ENCODE measurements at regions not wholly inside any gene's neighbourhood (a gene's known extent, or its start where the extent isn't known, plus 50 kb on each side); places are given as distances from the start of the nearest gene placed in this dataset.

DNA sequence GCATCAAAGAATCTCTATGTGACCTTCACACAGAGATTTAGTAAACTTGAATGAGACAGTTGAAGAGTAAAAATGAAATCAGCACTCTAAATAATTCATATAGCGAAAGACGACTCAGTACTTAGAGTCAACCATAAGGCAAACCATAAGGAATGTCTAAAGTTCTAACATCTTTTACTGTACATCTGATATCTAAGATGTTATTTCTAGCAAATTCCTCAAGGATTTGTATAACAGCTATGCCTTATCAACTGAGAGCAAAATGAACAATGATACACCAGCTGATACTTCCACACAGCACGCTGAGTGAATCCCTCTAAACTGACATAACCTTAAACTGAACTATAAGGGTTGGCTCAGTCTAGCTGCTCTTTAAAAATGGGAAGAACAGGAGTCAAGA, 760.3 kb downstream of the EFNA5 start:
- Histone ChIP-seq H3K27ac (ENCODE audit: low read length) (no peak overlapping the region), H3K9me3 (ENCODE audit: insufficient read depth, low read depth, low read length) (no peaks in the 10 kb centered on the region), H3K27me3 (ENCODE audit: insufficient read depth, low read length) (no peaks in the 10 kb centered on the region), H3K36me3 (ENCODE audit: insufficient read depth, low read depth, low read length) (no peaks in the 10 kb centered on the region), H3K4me3 (ENCODE audit: low read length) (no peak overlapping the region), H3K4me1 (ENCODE audit: insufficient read depth, low read length) (no peaks in the 10 kb centered on the region), H3K9ac (ENCODE audit: low read depth, low read length) (no peak overlapping the region)

DNA sequence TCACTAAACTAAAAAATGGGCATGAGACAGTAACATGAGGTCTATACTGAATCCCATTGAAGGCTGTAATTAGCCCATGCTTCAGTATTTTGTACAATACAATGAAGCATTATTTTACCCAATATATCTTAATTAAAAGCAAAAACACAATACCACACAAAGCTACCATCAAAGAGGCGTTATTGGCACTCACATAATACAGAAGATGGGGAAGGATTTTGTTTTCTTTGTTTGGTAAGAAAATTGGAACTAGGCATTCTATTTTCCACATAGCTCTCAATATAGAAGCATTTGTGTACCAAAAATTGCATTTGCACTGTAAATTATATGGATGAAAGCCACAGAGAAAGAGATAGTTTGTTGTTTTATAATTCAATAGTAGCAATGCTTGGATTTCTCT, 761.0 kb downstream of the EFNA5 start:
- no peak overlapping the region for H3K27ac ChIP-seq (ENCODE audit: low read length)

DNA sequence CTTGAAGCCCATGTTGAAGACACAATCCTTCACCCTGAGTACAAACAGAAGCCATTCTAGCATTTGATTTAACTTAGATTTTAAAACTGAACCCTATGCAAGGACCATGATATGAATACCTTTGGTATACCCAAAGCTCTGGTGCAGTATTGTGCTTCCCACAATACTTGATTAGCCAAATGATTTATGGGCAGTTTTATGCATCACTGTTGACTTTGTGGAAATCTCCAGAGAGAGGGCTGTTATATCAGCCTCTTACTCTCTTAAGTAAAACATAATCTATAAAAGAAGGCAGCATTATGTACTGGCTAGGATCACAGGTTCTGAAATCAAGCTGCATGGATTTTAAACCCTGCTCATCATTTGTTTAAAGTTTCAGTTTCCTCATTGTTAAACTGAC, 762.8 kb downstream of the EFNA5 start:
- Histone ChIP-seq H3K27me3 (ENCODE audit: insufficient read depth, low read length) (no peaks in the 10 kb centered on the region), H3K4me3 (ENCODE audit: low read length) (no peak overlapping the region), H3K27ac (ENCODE audit: low read length) (no peak overlapping the region), H3K36me3 (ENCODE audit: insufficient read depth, low read depth, low read length) (no peaks in the 10 kb centered on the region), H3K4me1 (ENCODE audit: insufficient read depth, low read length) (no peaks in the 10 kb centered on the region), H3K9ac (ENCODE audit: low read depth, low read length) (no peak overlapping the region), H3K9me3 (ENCODE audit: insufficient read depth, low read depth, low read length) (no peaks in the 10 kb centered on the region)

More for the DNA sequence above, 761.0 kb downstream of the EFNA5 start:
- no peak overlapping the region for H3K4me3 ChIP-seq (ENCODE audit: low read length)
- H3K9ac ChIP-seq (ENCODE audit: low read depth, low read length), result no peak overlapping the region
- no peaks in the 10 kb centered on the region for H3K36me3 ChIP-seq (ENCODE audit: insufficient read depth, low read depth, low read length)
- no peaks in the 10 kb centered on the region for H3K27me3 ChIP-seq (ENCODE audit: insufficient read depth, low read length)
- H3K4me1 ChIP-seq (ENCODE audit: insufficient read depth, low read length), result no peaks in the 10 kb centered on the region
- no peaks in the 10 kb centered on the region for H3K9me3 ChIP-seq (ENCODE audit: insufficient read depth, low read depth, low read length)

DNA sequence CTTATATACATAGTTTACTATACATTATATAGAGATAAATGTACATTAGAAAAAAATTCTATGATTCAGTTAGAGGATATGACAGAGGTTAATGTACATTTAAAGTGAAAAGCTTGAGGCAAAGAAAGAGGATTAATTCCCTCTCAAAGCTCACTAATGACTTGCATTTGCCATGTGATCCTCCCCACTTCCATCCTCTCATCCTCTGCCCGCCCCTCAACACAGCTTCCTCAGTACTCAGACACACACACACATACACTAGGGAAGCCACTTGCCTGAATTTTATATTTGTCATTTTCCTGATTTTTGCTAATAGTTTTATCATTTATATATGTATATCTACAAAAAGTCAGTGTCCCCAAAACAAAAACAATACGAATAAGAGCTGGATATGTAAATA, 764.5 kb downstream of the EFNA5 start:
- no peak overlapping the region for H3K9ac ChIP-seq (ENCODE audit: low read depth, low read length)
- no peak overlapping the region for H3K4me3 ChIP-seq (ENCODE audit: low read length)
- no peaks in the 10 kb centered on the region for H3K4me1 ChIP-seq (ENCODE audit: insufficient read depth, low read length)
- no peaks in the 10 kb centered on the region for H3K27me3 ChIP-seq (ENCODE audit: insufficient read depth, low read length)
- H3K9me3 ChIP-seq (ENCODE audit: insufficient read depth, low read depth, low read length), result no peaks in the 10 kb centered on the region
- H3K36me3 ChIP-seq (ENCODE audit: insufficient read depth, low read depth, low read length), result no peaks in the 10 kb centered on the region
- H3K27ac ChIP-seq (ENCODE audit: low read length), result no peak overlapping the region

DNA sequence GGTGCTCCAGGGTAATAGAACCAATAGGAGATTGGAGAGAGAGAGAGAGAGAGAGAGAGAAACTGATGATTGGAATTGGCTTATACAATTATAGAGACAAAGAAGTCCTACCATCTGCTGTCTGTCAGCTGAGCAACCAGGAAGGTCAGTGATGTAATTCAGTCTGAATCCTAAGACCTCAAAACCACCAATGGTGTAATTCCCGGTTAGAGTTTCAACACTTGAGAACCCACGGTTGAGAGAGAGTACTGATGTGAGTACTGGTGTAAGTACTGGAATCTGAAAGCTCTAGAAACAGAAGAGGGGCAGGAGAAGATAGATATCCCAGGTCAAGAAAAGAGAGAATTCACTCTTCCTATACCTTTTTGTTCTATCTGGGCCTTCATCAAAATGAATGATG, 775.8 kb downstream of the EFNA5 start:
- no peaks in the 10 kb centered on the region for H3K4me1 ChIP-seq (ENCODE audit: insufficient read depth, low read length)
- H3K27ac ChIP-seq (ENCODE audit: low read length), result no peak overlapping the region
- H3K36me3 ChIP-seq (ENCODE audit: insufficient read depth, low read depth, low read length), result no peaks in the 10 kb centered on the region
- no peak overlapping the region for H3K9ac ChIP-seq (ENCODE audit: low read depth, low read length)
- H3K4me3 ChIP-seq (ENCODE audit: low read length), result no peak overlapping the region
- H3K27me3 ChIP-seq (ENCODE audit: insufficient read depth, low read length), result no peaks in the 10 kb centered on the region
- no peaks in the 10 kb centered on the region for H3K9me3 ChIP-seq (ENCODE audit: insufficient read depth, low read depth, low read length)

DNA sequence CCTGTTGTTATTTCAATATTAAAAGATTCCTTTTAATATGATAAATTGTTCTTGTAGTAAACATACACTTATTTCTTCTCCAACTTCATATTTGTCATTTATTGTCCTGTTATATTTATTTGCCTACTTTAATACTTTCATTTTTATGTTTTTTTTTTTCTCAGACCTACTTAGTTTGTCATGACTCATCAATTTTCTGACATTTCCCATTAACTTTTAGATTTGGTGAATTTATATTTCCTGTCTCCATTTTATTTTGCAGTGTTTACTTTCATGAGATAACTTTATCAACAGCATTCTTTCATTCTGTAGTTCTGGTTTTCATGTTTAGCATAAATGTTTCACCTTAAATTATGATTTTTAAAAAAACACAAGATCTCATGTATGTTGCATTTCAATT, 788.7 kb downstream of the EFNA5 start:
- Histone ChIP-seq H3K9ac (ENCODE audit: low read depth, low read length) (no peak overlapping the region), H3K9me3 (ENCODE audit: insufficient read depth, low read depth, low read length) (peaks cover 9% of the 10 kb centered on the region; the same call in 1 of the 2 replicates), H3K27ac (ENCODE audit: low read length) (no peak overlapping the region), H3K36me3 (ENCODE audit: insufficient read depth, low read depth, low read length) (no peaks in the 10 kb centered on the region), H3K4me3 (ENCODE audit: low read length) (no peak overlapping the region), H3K4me1 (ENCODE audit: insufficient read depth, low read length) (peaks cover 3% of the 10 kb centered on the region; the same call in 1 of the 2 replicates), H3K27me3 (ENCODE audit: insufficient read depth, low read length) (no peaks in the 10 kb centered on the region)

DNA sequence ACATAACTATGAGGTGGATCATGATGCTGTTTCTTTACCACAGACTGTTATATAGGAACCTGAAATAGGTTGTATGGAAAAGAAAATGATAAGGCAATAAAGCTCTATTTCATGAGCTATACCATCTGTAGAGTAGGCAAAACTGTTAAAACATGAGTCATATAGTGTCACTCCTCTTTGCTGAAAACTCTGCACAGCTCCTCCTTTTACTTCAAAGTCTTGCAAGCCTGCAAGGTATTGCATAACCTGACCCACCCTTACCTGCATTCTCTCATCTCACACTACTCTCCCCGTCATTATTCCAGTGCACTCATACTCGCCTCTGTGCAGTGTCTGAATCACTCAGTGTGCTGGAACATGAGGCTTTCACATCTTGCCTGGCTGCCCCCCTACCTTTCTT, 790.1 kb downstream of the EFNA5 start:
- Histone ChIP-seq H3K36me3 (ENCODE audit: insufficient read depth, low read depth, low read length) (no peaks in the 10 kb centered on the region; the same call in 1 of the 2 replicates), H3K27ac (ENCODE audit: low read length) (no peak overlapping the region), H3K4me1 (ENCODE audit: insufficient read depth, low read length) (peaks cover 3% of the 10 kb centered on the region; the same call in 1 of the 2 replicates), H3K9me3 (ENCODE audit: insufficient read depth, low read depth, low read length) (peaks cover 23% of the 10 kb centered on the region), H3K4me3 (ENCODE audit: low read length) (no peak overlapping the region), H3K9ac (ENCODE audit: low read depth, low read length) (no peak overlapping the region), H3K27me3 (ENCODE audit: insufficient read depth, low read length) (no peaks in the 10 kb centered on the region)

DNA sequence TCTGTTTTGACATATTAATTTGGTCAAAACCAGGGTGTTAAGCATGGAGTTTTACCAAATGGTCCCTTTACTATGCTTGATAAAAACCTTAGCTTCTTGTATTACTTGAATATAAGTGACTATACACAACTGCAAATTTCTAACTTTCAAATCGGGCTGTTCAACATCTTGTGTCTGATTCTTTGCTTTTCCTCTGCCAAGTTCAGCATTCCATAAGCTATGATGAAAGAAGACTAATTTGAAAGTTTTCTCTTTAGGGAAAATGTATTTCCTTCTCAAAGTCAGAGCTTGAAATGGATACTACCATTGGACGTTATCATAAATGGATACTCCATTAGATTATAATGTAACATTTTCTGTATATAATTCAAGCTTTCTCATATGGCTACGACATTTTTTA, 792.9 kb downstream of the EFNA5 start:
- no peak overlapping the region for H3K4me3 ChIP-seq (ENCODE audit: low read length)
- H3K27ac ChIP-seq (ENCODE audit: low read length), result no peak overlapping the region
- peaks cover 23% of the 10 kb centered on the region for H3K9me3 ChIP-seq (ENCODE audit: insufficient read depth, low read depth, low read length)
- peaks cover 3% of the 10 kb centered on the region; the same call in 1 of the 2 replicates for H3K4me1 ChIP-seq (ENCODE audit: insufficient read depth, low read length)
- H3K36me3 ChIP-seq (ENCODE audit: insufficient read depth, low read depth, low read length), result no peaks in the 10 kb centered on the region; the same call in 1 of the 2 replicates
- H3K27me3 ChIP-seq (ENCODE audit: insufficient read depth, low read length), result no peaks in the 10 kb centered on the region
- no peak overlapping the region for H3K9ac ChIP-seq (ENCODE audit: low read depth, low read length)

DNA sequence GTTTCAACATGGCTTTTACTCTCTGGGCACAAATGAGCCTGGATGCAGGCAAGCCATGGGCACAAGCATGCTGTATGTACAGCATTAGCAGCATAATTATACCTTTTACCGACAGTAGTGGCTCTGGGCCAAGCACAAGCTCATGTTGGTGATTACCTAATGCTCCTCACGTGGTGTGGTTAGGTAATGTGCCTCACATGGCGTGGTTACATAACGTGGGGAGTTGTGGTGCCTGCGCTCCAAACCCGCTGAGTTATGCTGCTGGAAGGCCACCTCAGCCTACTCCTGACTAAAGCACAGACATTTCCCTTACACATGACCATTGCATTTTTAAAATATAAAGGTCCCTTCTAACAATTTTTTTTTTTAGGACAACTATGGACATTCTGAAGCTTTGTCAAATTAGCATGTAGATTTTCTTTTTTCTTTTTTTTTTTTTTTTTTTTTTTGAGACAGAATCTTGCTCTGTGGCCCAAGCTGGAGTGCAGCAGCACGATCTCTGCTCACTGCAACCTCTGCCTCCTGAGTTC, 794.0 kb downstream of the EFNA5 start:
- H3K27me3 ChIP-seq (ENCODE audit: insufficient read depth, low read length), result no peaks in the 10 kb centered on the region
- peaks cover 23% of the 10 kb centered on the region for H3K9me3 ChIP-seq (ENCODE audit: insufficient read depth, low read depth, low read length)
- H3K4me3 ChIP-seq (ENCODE audit: low read length), result no peak overlapping the region
- H3K36me3 ChIP-seq (ENCODE audit: insufficient read depth, low read depth, low read length), result no peaks in the 10 kb centered on the region; the same call in 1 of the 2 replicates
- H3K9ac ChIP-seq (ENCODE audit: low read depth, low read length), result no peak overlapping the region
- H3K27ac ChIP-seq (ENCODE audit: low read length), result no peak overlapping the region
- no peaks in the 10 kb centered on the region; the same call in 1 of the 2 replicates for H3K4me1 ChIP-seq (ENCODE audit: insufficient read depth, low read length)

DNA sequence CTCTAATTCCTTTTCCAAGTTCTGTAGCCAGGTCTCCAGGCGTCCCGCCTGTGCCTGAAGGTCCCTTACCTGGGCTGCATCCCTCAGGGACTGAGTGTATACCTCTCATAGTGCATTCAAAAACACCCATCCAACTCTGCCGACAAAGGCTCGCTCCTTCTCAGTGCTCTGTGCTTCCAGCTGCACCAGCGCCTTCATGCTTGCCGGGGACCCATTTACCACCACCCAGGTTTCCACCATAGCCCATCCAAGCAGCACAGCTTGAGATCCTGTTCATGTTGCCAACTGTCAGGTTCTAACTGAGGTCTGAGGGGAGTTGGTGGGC, 794.5 kb downstream of the EFNA5 start:
- no peaks in the 10 kb centered on the region for H3K27me3 ChIP-seq (ENCODE audit: insufficient read depth, low read length)

DNA sequence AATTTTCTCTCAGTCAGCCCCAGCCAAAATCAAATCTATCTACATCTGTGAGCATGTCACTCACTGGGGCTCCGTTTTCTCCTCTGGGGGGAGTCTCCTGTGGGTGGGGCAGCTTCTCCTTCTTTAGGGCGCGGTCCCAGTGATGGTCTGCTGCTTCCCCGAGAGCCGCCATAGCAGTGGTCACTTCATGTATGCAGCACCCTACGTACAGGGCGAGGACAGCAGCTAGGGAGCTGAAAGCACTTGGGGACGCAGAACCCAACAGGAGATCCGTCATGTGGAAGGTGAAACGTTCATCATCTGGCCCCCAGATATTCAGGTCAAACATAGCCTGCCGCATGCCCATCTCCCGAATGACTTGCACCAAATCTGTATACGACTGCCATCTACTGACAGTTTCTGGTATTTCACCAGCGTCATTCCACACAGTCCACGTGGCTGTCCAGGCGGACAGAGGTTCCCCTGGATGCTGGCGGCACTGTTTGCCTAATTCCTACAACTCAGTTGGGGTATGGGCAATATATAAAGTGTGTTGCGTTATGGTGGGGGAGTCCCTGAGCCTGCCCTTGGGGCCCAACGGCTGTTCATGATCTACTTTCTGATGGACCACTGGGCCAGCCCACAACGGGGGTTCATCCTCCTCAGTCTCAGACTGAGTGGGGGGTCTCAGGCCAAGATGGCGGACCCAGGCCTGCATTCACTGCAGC, 795.0 kb downstream of the EFNA5 start:
- H3K4me3 ChIP-seq (ENCODE audit: low read length), result no peak overlapping the region
- no peaks in the 10 kb centered on the region for H3K4me1 ChIP-seq (ENCODE audit: insufficient read depth, low read length)
- H3K36me3 ChIP-seq (ENCODE audit: insufficient read depth, low read depth, low read length), result no peaks in the 10 kb centered on the region; the same call in 1 of the 2 replicates
- H3K27ac ChIP-seq (ENCODE audit: low read length), result no peak overlapping the region
- no peaks in the 10 kb centered on the region for H3K27me3 ChIP-seq (ENCODE audit: insufficient read depth, low read length)
- no peak overlapping the region for H3K9ac ChIP-seq (ENCODE audit: low read depth, low read length)
- peaks cover 23% of the 10 kb centered on the region for H3K9me3 ChIP-seq (ENCODE audit: insufficient read depth, low read depth, low read length)

More for the DNA sequence above, 794.5 kb downstream of the EFNA5 start:
- no peak overlapping the region for H3K9ac ChIP-seq (ENCODE audit: low read depth, low read length)
- H3K4me1 ChIP-seq (ENCODE audit: insufficient read depth, low read length), result no peaks in the 10 kb centered on the region
- no peaks in the 10 kb centered on the region; the same call in 1 of the 2 replicates for H3K36me3 ChIP-seq (ENCODE audit: insufficient read depth, low read depth, low read length)
- no peak overlapping the region for H3K27ac ChIP-seq (ENCODE audit: low read length)
- H3K4me3 ChIP-seq (ENCODE audit: low read length), result no peak overlapping the region
- peaks cover 23% of the 10 kb centered on the region for H3K9me3 ChIP-seq (ENCODE audit: insufficient read depth, low read depth, low read length)

DNA sequence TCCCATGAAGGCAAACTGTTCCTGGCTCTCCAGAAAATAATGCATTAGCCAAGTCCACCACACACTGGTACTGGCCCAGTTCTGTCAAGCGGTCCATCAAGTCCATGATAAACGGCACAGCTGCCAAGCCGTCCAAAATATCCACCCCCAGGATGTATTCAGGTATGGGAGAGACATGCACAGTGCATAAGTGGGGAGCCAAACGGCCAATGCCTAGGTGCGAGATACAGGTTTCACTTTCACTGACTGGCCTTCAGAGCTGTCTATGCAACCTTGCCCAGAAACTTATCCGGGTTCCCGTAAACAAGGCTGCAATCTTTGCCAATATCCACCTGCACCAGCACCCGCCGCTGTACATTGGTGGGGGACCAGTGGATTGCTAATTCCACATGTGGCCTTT, 795.8 kb downstream of the EFNA5 start:
- Histone ChIP-seq H3K27me3 (ENCODE audit: insufficient read depth, low read length) (no peaks in the 10 kb centered on the region), H3K9ac (ENCODE audit: low read depth, low read length) (no peak overlapping the region), H3K4me1 (ENCODE audit: insufficient read depth, low read length) (no peaks in the 10 kb centered on the region), H3K9me3 (ENCODE audit: insufficient read depth, low read depth, low read length) (peaks cover 23% of the 10 kb centered on the region), H3K27ac (ENCODE audit: low read length) (no peak overlapping the region), H3K4me3 (ENCODE audit: low read length) (no peak overlapping the region), H3K36me3 (ENCODE audit: insufficient read depth, low read depth, low read length) (no peaks in the 10 kb centered on the region; the same call in 1 of the 2 replicates)

Data from iPS-20b (cell line).